SW 1271 (cell line): ENCODE measurements at regions not wholly inside any gene's neighbourhood (a gene's known extent, or its start where the extent isn't known, plus 50 kb on each side); places are given as distances from the start of the nearest gene placed in this dataset.

Experiments
- DNase-seq, 2 experiments: peaks; one replicate each; lab custom pipeline; 2025; lab: John Stamatoyannopoulos, UW

DNA sequence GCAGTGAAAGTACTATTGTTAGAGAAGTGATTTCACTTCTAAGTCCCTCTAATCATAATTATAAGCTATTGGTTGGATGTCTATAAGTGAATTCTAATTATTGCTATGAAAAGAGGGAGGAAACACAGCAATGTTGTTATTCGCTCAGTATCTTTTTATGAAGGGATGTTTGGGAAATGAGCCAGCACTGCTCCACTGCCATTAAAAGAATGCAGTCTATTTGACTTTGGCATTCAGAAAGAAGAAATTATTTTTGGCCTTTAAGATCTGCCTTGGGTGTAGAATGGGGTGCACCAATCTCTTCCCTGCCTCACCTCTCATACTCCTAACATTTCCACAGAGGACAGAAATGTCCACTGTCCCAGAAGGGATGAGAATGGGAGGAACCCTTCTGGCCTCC, 332.0 kb downstream of the SPATA31D1 start:
- DNase-seq, result no peak

DNA sequence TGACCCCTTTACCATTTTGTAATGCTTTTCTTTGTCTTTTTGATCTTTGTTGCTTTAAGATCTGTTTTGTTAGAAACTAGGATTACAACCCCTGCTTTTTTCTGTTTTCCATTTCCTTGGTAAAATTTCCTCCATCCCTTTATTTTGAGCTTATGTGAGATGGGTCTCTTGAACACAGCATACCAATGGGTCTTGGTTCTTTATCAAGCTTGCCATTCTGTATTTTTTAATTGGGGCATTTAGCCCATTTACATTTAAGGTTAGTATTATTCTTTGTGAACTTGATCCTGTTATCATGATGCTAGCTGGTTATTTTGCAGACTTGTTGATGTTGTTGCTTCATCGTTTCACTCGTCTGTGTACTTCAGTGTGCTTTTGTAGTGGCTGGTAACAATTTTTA, 337.3 kb downstream of the SPATA31D1 start:
- no peak for DNase-seq

DNA sequence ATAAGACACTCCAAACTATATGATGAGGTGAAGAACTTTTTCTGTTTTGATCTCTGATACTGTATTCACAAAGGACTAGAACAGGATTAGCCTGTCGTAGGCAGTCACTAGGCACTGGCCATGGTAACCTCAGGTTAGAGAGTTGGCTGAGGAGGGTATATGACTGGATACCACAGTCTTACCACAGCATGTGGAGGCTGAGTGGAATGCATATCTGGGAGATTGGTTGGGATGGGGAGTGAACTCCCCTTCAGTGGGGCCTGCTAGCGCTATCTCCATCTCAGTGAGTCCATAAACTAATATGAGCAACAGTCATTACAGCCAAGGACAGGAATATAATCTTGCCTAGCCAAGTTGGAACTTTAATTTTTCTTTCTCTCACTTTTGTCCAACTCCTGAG, 339.1 kb downstream of the SPATA31D1 start:
- no peak for DNase-seq

DNA sequence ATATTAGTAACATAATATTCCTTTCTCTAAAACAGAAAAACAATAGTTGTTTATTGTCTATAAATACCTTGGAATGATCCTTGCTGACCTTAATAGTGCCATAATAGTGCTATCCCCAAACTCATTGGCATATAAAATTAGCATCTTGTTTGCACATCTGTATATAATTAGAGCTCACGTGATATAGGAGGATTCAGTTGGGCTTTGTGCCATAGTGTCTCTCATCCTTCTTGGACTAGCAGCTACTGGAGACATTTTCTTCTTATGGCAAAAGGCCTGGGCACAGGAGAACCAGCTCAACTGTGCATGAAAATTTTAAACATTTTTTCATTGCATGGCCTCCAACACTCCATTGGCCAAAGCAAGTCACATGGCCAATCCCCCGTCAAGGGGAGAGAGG, 342.5 kb downstream of the SPATA31D1 start:
- no peak for DNase-seq

DNA sequence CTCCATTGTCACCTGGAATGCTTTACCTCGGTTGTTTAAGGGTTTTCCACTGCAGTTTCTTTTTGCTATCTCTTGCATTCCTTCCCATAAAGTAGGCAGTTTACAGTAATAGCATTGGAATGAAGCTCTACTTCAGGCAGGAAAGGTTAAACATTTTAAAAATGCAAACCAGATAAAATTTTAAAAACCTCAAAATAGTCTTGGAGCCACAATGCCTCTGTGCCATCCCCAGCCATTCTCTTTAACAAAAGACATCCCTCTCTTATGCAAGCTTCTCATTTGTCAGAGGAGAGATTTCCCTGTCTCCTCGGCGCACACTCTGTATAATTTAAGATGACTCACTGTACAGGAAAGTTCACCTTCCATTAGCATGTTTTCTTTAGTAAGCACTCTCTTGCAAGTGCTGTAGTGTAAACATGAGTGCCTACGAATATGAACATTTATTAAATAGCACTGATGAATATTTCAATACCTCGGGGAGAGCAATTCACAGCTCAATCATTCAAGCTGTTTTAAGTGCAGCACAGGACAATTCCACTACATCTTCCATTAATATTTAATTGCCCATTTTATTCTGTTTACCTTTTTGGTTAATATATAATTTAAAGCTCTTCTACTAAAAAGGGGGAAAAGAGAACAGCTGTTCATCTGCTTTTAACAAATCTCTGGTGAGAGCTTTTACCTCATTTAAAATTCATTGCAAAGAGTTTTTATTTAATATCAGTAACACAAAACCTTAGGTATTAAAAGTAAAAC, 343.6 kb downstream of the SPATA31D1 start:
- DNase-seq, result peak; percentile 17 to 81

DNA sequence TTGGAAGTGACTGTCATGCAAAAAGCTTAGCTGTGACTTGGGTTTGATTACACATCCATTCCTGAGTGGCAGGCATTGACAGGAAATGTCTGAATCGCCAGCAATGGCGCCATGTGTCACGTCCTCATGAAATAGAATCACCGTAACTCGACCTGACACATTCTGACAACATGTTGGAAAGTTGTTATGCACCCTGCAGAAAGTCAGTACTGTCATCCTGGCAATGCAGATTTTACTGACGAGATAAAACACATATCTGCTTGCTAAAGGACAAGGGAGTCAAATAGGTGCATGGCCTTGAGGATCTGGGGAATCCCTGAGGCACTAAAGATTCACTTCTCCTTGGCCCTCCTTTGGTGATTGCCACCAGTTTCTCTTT, 344.2 kb downstream of the SPATA31D1 start:
- DNase-seq, result no peak

DNA sequence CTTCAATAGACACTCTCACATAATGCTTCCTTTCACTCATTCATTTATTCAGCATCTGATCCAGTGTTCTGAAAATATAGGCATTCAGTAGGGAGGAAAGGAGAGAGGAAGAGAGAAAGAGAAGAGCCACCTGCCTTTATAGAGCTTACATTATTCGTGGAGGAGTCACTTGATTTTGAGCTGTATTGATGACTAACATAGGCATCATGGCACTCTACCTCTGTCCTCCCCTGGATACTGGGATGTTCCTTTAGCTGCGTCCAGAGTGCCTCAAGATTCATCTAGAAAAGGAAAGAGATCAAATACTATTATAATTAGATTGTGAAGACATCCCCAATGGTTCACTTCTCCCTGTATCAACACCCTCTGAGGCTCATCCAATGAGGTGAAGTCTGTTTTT, 345.1 kb downstream of the SPATA31D1 start:
- no peak for DNase-seq

DNA sequence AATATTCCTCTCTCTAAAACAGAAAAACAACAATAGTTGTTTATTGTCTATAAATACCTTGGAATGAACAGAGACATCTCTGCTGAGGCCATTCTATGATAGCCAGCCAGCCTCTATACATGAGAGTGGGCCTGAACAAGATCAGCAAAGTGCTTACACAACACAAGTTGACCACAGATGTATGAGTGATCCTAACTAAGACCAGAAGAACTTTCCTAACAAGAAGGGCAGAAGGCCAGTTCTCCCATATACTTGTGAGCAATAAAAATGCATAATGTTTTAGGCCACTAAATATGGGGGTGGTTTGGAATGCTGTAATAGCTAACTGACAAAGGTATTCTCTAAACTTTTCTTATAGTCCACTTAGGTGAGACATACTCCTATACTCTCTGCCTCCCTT, 345.7 kb downstream of the SPATA31D1 start:
- DNase-seq, result no peak

DNA sequence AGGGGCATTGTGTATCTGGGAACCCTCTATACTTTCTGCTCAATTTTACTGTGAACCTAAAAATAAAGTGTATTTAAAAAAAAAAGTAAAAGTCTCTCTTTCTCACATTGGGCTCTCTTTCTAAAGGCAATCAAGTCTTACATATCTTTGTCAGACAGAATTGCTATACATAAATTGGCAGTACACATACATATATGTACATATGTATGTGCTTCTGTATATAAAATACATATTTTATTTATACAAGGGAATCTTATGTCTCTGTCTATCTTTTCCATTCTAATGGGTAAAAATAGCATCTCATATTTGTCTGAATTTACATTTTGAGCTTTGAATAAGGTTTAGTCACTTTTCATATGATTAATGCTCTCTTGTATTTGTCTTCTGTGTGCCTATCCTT, 348.8 kb downstream of the SPATA31D1 start:
- DNase-seq, result no peak

DNA sequence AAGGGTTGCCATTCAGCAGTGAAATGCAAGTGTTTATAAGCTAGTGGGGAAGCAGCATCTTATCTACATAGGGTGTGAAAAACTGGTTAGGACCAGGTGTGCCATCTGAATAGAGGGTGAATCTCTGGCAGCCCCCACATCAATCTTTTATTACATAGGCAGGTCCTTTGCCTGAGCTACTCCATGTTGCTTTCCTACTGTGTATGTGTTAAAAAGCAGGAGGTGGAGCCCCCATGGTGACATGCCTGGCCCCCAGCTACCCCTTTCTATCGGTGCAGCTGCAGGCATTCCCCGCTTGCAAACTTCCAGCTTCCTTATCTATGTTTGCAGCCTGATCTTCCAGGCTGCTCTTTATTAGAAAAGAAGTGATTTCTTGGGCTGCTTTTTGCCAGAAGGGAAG, 353.5 kb downstream of the SPATA31D1 start:
- no peak for DNase-seq

DNA sequence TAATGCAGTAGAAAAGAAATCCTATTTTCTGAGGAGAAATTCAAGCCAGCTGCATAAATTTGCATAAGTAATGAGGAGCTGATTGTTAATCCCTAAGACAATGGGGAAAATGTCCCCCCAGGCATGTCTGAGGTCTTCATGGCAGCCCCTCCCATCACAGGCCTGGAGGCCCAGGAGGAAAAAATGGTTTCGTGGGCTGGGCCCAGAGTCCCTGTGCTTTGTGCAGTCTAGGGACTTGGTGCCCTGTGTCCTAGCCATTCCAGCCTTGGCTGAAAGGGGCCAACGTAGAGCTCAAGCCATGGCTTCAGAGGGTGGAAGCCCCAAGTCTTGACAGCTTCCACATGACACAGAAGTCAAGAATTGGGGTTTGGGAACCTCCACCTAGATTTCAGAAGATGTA, 357.5 kb downstream of the SPATA31D1 start:
- no peak for DNase-seq

DNA sequence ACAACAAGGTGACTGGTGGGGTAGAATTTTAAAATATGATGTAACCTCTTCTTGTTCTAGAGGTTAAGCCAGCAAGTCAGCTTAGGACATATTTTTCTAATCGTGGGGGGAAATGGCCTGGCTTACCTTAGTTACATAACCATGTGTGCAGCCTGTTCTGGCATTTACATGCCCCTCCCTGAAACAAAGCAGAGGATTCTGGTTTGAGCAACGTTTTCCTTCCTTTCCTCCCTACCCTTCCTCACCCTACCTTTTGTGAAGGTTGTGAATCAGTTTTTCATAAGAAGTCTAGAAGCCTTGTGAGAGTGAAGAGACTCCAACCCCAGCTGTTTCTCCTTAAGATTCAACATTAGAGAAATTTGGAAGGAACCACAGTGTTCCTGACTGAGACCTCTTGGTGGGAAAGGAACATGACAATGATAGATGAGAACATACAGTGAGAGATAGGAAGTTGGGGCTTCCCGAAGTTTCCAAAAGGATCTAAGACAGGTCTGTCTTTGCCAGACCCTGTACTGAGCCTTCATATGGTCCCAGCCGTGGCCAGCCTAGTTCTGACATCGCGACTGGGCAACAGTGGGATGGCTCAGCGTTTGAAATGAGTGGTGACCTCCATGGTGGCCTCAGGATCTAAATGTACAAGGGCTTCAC, 365.2 kb downstream of the SPATA31D1 start:
- DNase-seq, result no peak

DNA sequence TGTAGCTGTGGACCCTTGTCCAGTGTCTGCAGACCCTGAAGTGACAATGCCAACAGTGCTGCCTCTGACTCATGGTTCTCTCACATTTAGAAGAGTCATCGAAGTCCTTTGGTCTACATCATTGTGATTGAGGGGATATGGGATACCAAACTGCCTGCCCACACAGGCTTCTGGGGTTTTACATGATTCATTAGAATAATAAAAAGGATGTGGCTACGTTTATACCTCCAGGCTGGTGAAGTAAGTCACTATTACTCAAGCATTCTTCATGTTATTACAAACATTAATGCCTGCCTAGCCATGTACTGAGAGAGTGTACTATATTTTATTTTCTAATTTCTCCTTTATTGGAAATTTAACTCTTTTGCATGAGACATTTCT, 365.7 kb downstream of the SPATA31D1 start:
- DNase-seq, result no peak

DNA sequence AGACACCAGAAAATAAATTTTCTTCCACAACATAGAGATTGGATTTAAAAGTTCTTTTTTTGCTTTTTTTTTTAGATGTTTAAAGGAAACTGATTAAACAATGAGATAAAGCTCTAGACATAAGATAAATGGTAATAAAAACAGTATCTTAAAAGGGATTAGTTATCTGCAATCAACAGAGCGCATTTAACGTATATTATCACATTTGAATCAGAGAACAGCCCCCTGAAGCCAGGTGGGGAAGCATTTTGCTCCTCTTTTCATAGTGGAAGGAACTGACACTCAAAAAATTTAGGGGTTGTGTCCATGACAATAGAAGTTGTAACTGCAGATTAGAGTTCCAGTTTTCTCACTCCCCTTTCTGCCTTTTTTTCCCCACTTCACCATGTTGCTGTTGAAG, 367.6 kb downstream of the SPATA31D1 start:
- no peak for DNase-seq

DNA sequence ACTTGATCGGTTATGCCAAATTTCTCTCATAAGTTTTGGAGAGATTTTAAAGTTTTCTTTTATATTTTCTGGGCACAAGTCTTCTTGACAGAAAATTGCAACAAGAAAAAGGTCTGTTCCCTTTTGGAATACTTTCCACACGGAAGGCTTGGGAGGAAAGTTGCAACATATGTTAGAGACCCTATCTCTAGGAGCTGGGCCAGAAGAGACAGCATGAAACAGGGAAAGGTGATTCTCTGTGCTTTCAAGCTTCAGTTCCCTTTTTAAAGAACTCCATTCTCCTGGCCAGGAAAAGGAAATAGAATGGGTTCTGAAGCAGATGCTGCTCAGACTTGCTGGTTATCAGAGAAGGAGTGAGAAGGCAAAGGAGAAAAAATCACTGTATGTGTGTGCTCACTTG, 368.3 kb downstream of the SPATA31D1 start:
- no peak for DNase-seq

DNA sequence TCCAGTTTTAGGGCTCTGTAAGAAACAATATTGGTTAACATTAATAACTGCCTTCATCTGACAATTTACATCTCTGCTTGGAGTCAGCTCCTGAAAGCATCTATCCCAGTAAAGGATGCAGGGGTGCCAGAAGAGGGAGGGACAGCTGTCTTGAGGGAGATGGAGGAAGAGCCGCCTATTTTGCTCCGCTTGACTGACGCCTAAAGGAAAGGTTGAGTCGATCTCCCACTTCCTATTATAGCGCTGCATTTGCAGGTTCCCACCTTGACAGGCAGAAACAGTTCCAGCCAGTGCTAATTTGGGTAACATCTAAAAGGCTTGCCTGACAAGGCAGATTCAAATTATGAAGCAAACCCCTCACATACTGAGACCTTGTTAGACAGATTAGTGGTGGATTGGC, 374.6 kb downstream of the SPATA31D1 start:
- DNase-seq, result no peak

DNA sequence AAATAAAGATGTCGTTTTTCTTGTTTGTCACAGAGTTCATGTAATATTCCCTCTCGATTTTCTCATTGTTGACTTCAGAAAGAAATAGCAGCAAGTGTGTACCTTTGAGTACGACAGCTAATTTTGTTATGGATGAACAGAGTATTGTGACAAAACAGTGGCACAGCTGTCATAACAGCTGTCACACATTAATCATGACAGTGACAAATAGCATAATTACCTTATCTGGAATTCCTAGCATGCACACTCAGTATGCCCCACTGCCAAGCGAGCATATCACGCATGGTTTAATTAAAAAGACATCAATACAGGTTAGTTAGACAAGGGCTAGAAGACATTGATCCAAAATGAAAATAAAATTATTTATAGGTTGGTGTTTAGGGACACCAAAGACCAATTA, 375.1 kb downstream of the SPATA31D1 start:
- no peak for DNase-seq

DNA sequence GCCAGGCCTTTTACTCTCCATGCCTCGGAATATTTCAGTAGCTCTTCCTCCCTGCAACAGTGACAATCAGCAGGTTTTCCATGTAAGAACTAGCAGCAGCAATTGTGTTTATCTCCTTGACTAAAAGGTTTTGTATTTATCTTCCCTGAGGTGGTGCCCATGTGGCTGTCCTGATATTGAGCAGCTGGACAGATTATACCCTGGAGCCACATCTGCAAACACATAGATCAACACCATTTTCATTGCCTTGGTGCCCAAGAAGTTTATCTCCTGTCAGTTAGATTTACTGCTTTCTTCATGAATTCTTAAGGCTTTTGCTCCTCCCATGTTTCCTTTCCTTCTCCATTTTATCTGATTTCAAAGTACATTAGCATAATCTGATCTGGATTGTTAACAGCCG, 378.4 kb downstream of the SPATA31D1 start:
- no peak for DNase-seq

DNA sequence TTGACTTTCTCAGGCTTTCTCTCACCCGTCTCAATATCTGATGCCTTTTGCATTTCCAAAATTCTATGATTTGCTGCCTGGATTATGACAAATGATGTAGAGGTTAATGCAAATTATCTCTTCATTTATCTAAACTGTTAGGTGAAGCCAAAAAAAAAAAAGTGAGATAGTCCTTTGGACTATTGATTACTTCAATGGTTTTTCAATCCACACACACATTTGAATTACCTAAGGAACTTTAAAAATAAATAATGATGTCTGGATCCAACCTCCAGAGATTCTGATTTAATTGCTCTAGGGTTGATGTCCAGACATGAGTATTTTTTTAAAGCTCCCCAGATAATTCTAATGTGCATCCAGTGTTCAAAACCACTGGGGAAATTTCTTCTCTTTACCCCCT, 379.4 kb downstream of the SPATA31D1 start:
- no peak for DNase-seq

DNA sequence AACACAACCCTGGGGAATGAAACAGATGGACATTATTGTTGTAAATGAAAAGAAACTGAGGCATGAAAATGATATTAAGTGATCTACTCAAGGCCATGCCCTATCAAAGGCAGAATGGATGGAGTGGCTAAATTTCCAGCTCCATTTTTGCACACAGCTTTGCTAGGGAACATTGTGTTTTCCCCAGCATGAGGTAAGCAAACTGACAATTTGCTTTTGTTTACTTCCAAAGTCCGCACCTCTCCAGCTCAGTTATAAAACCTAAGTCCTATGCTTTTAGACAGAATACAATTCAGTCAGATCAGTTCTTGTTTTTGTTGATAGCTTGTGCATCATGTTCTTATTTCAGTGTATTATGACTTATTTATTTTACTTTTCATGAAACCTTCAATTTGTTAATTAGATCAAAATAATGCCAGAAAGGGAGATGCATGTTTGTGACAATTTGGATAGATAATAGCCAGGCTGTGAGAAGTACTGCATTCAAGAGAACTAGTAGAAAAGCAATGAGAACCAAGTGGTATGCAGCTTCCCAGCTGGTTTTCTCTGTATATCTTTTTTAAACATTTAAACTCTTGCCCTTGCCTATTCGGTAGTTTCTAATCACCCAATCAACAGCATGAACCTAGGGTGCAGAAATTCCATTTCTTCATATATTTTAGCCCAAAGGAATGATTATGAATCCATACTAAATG, 380.8 kb downstream of the SPATA31D1 start:
- no peak for DNase-seq

DNA sequence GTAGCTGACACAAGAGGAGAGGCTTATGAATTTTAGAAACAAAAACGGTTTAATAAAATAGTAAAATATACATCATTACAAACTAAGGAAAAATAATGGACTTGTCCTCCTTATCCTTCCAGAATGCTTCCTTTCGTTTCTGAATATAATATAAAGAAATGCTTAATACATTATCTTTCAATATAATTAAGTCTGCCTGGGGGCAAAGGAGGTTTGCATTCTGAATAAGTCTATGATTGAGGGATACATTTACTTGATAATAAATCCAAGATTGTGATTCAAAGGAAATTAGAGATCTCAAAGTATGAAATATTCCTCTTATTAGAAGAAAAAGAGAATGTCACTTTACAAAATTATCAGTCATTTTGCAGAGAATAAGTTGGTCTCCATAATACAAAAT, 386.5 kb downstream of the SPATA31D1 start:
- no peak for DNase-seq

DNA sequence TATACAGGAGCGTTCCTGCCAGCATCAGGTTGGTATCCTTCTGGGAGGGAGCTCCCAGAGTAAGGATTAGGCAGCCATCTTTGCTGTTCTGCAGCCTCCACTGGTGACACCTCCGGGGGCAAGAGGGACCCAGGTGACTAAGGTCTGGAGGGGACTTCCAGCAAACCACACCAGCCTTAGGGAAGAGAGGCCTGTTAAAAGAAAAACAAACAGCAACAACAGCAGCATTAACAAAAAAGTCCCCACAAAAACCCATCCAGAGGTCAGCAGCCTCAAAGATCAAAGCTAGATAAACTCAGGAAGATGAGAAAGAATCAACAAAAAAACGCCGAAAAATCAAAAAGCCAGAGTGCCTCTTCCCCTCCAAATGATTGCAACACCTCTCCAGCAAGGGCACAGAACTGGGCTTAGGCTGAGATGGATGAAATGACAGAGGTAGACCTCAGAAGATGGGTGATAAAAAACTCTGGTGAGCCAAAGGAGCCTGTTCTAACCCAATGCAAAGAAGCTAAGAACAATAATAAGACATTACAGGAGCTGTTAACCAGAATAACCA, 388.2 kb downstream of the SPATA31D1 start:
- DNase-seq, result no peak
